MM.1S (cell line): ENCODE measurements at regions not wholly inside any gene's neighbourhood (a gene's known extent, or its start where the extent isn't known, plus 50 kb on each side); places are given as distances from the start of the nearest gene placed in this dataset.

ENCODE experiments used
- CTCF ChIP-seq: fragments of 300-600 bp; sonication (generic); IDR thresholded peaks from 2 replicates; pipeline ENCODE4 v1.5.1; 2016; ENCODE audit warnings: antibody characterized with exemption, low read length, mixed read lengths
- EZH2 ChIP-seq: fragments of 300-600 bp; sonication (generic); optimal IDR thresholded peaks from 2 replicates; pipeline ENCODE3; 2017; ENCODE audit warnings: low read depth, mild to moderate bottlenecking, antibody characterized with exemption, low read length, mixed read lengths
- EZH2phosphoT487 ChIP-seq: fragments of 300-600 bp; sonication (generic); IDR thresholded peaks from 2 replicates; pipeline ENCODE4 v1.6.1; 2018; ENCODE audit warnings: antibody characterized with exemption, low read length

GRCh38 chr13:88461272-88462009, 790.3 kb downstream of the SLITRK5 start:
- no peak for TF ChIP-seq CTCF
- no peak for TF ChIP-seq EZH2
- TF ChIP-seq EZH2phosphoT487: no peak
